Large intestine (tissue), 3 donors: ENCODE measurements at regions not wholly inside any gene's neighbourhood (a gene's known extent, or its start where the extent isn't known, plus 50 kb on each side); places are given as distances from the start of the nearest gene placed in this dataset.

Experiments
- DNase-seq, 2 donors: peaks; one replicate each; pipeline versions ENCODE4 v3.0.0 to v3.0.0-alpha.2; 2013
- H3K27ac ChIP-seq: one replicate; pipeline ENCODE4 v1.5.1; 2013; ENCODE audit warnings: low read length
- H3K27me3 ChIP-seq: 2 replicates; pipeline ENCODE4 v1.6.1; 2013; ENCODE audit warnings: low read length; ENCODE audit not compliant: control insufficient read depth, insufficient read depth
- H3K36me3 ChIP-seq: 2 replicates; pipeline ENCODE4 v1.6.1; 2013; ENCODE audit warnings: low read length; ENCODE audit not compliant: control insufficient read depth, insufficient read depth
- H3K4me1 ChIP-seq: one replicate; pipeline ENCODE4 v1.6.1; 2013; ENCODE audit warnings: low read length; ENCODE audit not compliant: control insufficient read depth, insufficient read depth
- H3K4me3 ChIP-seq: one replicate; pipeline ENCODE4 v1.5.1; 2013; ENCODE audit warnings: low read length
- H3K9me3 ChIP-seq: one replicate; pipeline ENCODE4 v1.6.1; 2013; ENCODE audit warnings: mild to moderate bottlenecking, low read depth, low read length, moderate library complexity; ENCODE audit not compliant: control insufficient read depth
- WGBS: methylation state at CpG from one replicate; pipeline ENCODE4 v1.1.5; 2013; ENCODE audit warnings: low lambda C conversion rate; ENCODE audit not compliant: insufficient coverage; 5-methylcytosine and 5-hydroxymethylcytosine counted together

GRCh38 chr5:57862942-57863341 lies 380.3 kb upstream of the ACTBL2 start:
- H3K4me1 ChIP-seq = no peaks in the 10 kb centered on the region
- no peaks in the 10 kb centered on the region for H3K9me3 ChIP-seq
- DNase-seq = no peak
- WGBS = no CpG with 5 or more reads among the region's 4 CpGs
- no peaks in the 10 kb centered on the region for H3K27me3 ChIP-seq
- H3K36me3 ChIP-seq = no peaks in the 10 kb centered on the region
- H3K4me3 ChIP-seq = no peak overlapping the region
- no peak overlapping the region for H3K27ac ChIP-seq

DNA sequence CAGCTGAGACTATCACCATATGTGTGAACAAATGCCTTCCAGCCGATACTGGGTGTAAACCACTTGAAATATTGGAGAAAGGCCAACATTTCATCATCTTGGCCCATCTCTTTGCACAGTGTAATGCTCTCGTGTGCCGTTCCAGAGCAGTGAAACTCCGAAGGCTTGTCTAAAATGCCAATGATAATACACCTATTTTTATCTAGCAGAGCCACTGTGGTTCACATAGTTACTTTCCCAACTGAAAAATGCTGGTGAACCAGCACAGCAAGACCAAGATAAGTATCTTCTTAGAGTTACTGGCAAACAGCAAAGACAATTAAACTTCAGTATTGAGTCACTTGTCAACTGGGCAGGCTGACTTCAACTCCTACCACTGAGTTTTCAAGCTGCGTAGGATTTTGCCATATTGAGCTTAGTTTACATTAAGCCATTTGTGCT lies 379.9 kb upstream of the ACTBL2 start:
- Histone ChIP-seq H3K27me3 (no peaks in the 10 kb centered on the region), H3K4me1 (no peaks in the 10 kb centered on the region), H3K36me3 (no peaks in the 10 kb centered on the region), H3K9me3 (no peaks in the 10 kb centered on the region), H3K4me3 (no peak overlapping the region), H3K27ac (no peak overlapping the region)
- no peak for DNase-seq
- WGBS = no CpG with 5 or more reads among the region's 5 CpGs

DNA sequence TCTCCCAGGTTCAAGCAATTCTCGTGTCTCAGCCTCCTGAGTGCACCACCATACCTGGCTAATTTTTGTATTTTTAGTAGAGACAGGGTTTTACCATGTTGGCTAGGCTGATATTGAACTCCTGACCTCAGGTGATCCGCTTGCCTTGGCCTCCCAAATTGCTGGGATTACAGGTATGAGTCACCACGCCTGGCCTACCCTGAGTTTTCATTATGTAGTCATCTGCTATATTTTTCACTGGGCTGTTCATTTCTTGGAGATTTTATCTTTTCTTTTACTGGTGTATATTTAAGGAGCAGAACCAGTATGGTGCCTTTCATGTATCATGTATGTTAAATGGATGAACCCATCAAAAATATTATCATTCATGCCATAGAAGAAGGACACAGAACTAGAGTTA lies 377.0 kb upstream of the ACTBL2 start:
- H3K4me3 ChIP-seq = no peak overlapping the region
- H3K4me1 ChIP-seq = no peaks in the 10 kb centered on the region
- H3K27ac ChIP-seq = no peak overlapping the region
- H3K9me3 ChIP-seq = no peaks in the 10 kb centered on the region
- WGBS = 63% methylated on average over 2 of the region's 3 CpGs
- no peak for DNase-seq
- H3K27me3 ChIP-seq = no peaks in the 10 kb centered on the region
- H3K36me3 ChIP-seq = no peaks in the 10 kb centered on the region

GRCh38 chr5:57858905-57859304 lies 376.3 kb upstream of the ACTBL2 start:
- Histone ChIP-seq H3K27ac (no peak overlapping the region), H3K36me3 (no peaks in the 10 kb centered on the region), H3K4me1 (no peaks in the 10 kb centered on the region), H3K27me3 (no peaks in the 10 kb centered on the region), H3K9me3 (no peaks in the 10 kb centered on the region), H3K4me3 (no peak overlapping the region)
- no peak for DNase-seq

DNA sequence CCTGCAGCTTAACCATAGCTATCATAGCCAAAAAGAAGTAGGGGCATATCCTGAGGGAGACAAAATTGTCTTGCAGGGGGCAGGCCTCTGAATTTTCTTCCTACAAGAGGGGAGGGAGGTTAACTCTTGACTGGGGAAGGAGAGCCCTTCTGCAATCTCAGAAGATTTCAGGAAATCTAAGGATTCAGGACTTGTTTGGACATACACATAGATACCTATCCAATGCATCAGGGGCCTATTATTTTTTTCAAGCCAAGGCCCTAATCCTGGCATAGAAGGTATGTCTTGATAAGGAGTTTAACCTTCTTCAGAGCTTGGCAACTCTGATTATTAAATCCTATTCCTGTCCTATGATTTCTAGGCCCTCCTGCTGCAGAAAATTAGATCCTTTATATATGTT lies 375.1 kb upstream of the ACTBL2 start:
- no peak for DNase-seq
- Histone ChIP-seq H3K9me3 (no peaks in the 10 kb centered on the region), H3K36me3 (no peaks in the 10 kb centered on the region), H3K4me3 (no peak overlapping the region), H3K4me1 (no peaks in the 10 kb centered on the region), H3K27me3 (no peaks in the 10 kb centered on the region), H3K27ac (no peak overlapping the region)

GRCh38 chr5:57855831-57856230 lies 373.2 kb upstream of the ACTBL2 start:
- DNase-seq = no peak
- Histone ChIP-seq H3K4me1 (no peaks in the 10 kb centered on the region), H3K27me3 (no peaks in the 10 kb centered on the region), H3K36me3 (no peaks in the 10 kb centered on the region), H3K9me3 (no peaks in the 10 kb centered on the region), H3K27ac (no peak overlapping the region), H3K4me3 (no peak overlapping the region)
- no CpG with 5 or more reads among the region's 2 CpGs for WGBS

DNA sequence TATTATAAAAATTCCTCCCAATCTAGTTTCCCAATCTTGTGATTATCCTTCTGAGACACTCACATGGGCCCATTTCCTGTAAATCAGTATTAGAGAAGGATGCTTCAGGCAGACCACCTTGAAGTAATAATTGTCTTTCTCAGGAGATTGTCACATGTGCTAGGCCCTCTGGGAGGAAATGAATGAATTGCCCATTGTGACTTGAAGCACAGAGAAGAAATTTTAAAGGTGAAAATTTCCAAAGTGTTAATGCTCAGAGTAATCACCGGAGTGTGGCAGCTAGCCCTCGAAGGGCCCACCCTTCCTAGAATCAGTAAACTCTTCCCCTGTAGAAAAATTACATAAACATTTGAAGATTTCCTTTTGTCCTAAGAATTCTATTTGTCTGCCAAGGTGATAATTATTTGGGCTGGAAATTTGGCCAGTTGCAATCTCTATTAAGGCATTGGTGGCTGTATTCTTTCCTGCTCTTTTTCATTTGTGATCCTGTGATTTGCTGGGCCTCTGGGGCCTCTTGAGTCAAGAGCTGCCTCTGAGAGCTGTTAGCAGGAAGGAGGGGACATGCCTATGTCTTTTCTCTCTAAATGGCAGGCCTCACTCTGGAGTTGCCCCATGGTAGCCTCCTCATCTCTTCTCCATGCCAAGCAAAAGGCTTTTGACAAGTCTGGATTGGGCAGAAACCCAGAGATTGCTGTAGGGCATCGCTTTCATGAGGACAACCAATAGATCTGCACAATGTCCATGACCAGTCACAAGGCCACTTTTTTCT lies 371.5 kb upstream of the ACTBL2 start:
- no peak overlapping the region for H3K4me3 ChIP-seq

GRCh38 chr5:57850109-57850508 lies 367.5 kb upstream of the ACTBL2 start:
- H3K4me1 ChIP-seq = no peaks in the 10 kb centered on the region
- WGBS = no CpG with 5 or more reads among the region's 1 CpG
- no peak for DNase-seq
- no peaks in the 10 kb centered on the region for H3K27me3 ChIP-seq
- no peak overlapping the region for H3K27ac ChIP-seq
- H3K4me3 ChIP-seq = no peak overlapping the region
- no peaks in the 10 kb centered on the region for H3K36me3 ChIP-seq
- H3K9me3 ChIP-seq = no peaks in the 10 kb centered on the region

More for the DNA sequence above, 371.5 kb upstream of the ACTBL2 start:
- H3K27me3 ChIP-seq = no peaks in the 10 kb centered on the region
- no peaks in the 10 kb centered on the region for H3K4me1 ChIP-seq
- no peaks in the 10 kb centered on the region for H3K36me3 ChIP-seq
- 80% methylated on average over 1 of the region's 3 CpGs for WGBS
- DNase-seq = no peak
- H3K9me3 ChIP-seq = no peaks in the 10 kb centered on the region
- H3K27ac ChIP-seq = no peak overlapping the region

DNA sequence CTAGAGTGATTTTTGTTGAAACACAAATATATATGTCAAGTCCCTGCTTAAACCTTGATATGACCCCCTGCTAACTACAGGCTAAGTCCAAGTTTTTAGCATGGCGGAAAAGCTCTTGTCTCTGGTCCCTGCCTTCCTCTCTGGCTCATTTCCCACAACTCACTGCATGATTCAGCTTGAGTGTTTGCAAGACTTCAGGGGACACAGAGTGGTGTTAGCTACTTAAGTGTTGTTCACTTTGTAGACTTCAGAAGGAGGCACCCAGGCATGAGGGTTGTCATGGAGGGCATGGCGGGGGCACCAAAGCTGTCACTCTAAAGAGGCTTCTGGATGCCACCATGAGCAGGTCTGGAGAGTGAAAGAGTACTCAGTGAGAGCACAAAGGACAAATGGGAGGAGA lies 362.4 kb upstream of the ACTBL2 start:
- no peaks in the 10 kb centered on the region for H3K27me3 ChIP-seq
- H3K4me3 ChIP-seq = no peak overlapping the region
- H3K27ac ChIP-seq = no peak overlapping the region
- no peaks in the 10 kb centered on the region for H3K4me1 ChIP-seq
- no CpG with 5 or more reads among the region's 2 CpGs for WGBS
- H3K9me3 ChIP-seq = no peaks in the 10 kb centered on the region
- no peak for DNase-seq
- no peaks in the 10 kb centered on the region for H3K36me3 ChIP-seq

DNA sequence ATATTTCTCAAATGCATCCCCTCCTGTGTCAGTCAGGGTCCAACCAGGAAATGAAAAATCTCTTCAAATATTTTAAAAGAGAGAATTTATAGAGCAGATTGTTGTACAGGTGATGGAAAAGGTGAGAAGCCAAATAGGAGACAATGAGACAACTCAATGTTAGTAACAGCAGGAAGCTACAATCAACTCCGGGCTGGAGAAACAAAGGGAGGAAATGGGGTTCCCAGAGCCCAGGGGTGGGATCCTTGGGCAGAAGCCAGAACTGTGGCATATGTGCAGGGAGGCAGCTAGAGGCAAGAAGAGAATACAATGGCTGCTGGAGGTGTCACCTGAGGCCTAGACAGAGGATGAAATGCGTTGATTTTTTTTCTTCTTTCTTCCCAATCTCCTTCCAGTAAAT lies 361.8 kb upstream of the ACTBL2 start:
- H3K4me3 ChIP-seq = no peak overlapping the region
- no peaks in the 10 kb centered on the region for H3K4me1 ChIP-seq
- no peak for DNase-seq
- no peak overlapping the region for H3K27ac ChIP-seq
- no peaks in the 10 kb centered on the region for H3K36me3 ChIP-seq
- H3K9me3 ChIP-seq = no peaks in the 10 kb centered on the region
- WGBS = no CpG with 5 or more reads among the region's 2 CpGs
- no peaks in the 10 kb centered on the region for H3K27me3 ChIP-seq

DNA sequence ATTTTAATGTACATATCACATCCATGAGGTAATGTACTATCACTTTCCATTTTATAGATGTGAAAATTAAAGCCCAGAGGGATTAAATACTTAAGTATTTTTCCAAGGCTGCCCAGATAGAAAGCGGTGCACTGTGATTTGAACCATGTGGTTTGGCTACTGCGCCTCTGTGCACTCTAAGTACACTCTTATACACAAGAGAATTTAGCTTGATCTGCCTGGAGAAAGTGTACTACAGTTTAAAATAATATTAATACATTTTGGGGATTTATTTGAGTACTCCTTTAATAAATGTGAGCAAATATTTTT lies 360.4 kb upstream of the ACTBL2 start:
- 67% methylated on average over 1 of the region's 2 CpGs for WGBS
- no peak for DNase-seq

More for the DNA sequence above, 360.4 kb upstream of the ACTBL2 start:
- H3K36me3 ChIP-seq = no peaks in the 10 kb centered on the region
- no peaks in the 10 kb centered on the region for H3K9me3 ChIP-seq
- no peak overlapping the region for H3K4me3 ChIP-seq
- H3K27ac ChIP-seq = no peak overlapping the region
- H3K4me1 ChIP-seq = no peaks in the 10 kb centered on the region
- no peaks in the 10 kb centered on the region for H3K27me3 ChIP-seq
